GM18499 (cell line): ENCODE measurements at regions not wholly inside any gene's neighbourhood (a gene's known extent, or its start where the extent isn't known, plus 50 kb on each side); places are given as distances from the start of the nearest gene placed in this dataset.
"Not testable (repeated sequence)": the region's sequence is repeated elsewhere in the genome, so short reads cannot be mapped to it uniquely, and the experiment has no call there.

Source experiments
- ATAC-seq: cut with Tn5 transposase; IDR thresholded peaks from one replicate; pipeline ENCODE4 v1.9.1; 2021; ENCODE audit warnings: moderate number of reproducible peaks; ENCODE audit not compliant: insufficient read depth, unreplicated experiment

DNA sequence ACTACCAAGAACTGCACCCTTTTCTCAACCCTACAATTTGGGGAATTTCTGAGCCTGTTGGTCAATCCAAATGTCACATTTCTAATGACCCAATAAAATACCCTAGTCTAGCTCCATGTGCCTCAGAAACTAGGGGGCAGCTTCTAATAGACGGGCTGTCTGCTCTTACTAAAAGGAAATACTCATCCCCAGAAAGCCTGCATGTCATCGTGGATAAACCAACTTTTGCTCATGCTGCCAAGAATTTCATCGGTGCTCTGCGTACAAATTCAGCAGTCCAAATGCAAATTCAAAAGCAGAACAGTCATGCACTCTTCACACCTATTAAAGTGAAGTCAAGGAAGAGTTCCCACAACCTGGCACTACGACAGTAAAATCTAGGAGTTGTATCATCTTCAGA, 377.3 kb downstream of the LNPK start:
- no peak for ATAC-seq

DNA sequence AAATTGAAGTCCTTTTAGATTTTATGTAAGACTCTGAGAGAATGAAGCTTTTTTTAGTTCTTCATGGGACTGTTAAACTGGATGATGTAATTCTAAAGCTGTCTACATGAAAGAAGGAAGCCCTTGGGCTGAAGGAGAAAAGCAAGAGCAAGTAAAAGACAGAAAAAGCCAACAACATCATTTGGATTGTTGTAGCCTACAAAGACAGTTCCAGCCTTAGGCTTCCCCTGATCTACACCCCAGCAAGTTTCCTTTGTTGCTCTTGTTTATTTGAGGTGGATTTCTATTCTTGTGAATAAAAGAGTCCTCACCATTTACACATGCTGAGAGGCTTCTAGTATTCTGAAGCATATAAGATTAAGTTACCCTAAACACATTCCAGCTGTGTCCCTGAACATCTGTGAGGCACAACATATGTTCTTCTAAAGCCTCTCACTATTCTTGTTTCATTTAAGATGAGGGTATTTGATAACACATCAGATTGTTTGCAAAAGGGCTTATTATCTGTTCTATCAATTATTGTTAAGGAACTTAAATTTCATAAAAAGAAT, 377.8 kb downstream of the LNPK start:
- ATAC-seq, result no peak

DNA sequence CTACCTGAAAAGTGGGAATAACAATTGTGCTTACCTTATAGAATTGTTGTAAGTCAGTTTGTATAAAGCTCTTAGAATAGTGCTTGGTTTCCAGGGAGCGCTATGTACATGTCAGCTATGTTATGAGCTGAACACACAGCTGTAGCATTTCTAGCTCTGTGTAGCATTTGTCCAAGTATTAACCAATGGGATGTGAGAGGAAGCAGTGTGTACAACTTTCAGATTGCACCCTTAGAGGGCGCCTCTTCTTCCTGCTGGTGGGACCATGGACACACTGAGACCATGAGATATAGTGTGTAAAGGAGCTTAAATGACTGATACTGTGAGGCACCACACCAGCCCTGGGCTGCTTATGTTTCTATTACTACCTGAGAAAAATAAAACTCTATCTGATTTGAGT, 380.2 kb downstream of the LNPK start:
- ATAC-seq, result no peak

DNA sequence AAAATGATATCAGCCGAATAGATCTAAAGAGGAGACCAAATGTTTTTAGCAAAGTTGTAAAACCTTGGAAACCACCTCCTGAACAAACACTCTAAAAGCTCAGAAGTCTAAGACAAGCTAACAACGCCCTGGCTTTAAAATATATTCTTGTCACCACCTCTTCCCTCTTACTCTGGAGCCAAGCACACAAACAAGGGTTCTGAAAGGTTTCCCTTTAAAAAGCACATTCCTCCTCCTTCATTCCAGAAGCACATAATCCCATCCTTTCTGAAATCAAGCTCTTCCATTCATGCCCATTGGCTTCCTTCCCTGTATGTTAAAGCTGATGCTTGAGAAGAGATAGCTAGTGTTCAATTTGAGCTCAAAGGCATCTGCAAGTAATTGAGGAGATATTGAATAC, 382.0 kb downstream of the LNPK start:
- ATAC-seq, result no peak

DNA sequence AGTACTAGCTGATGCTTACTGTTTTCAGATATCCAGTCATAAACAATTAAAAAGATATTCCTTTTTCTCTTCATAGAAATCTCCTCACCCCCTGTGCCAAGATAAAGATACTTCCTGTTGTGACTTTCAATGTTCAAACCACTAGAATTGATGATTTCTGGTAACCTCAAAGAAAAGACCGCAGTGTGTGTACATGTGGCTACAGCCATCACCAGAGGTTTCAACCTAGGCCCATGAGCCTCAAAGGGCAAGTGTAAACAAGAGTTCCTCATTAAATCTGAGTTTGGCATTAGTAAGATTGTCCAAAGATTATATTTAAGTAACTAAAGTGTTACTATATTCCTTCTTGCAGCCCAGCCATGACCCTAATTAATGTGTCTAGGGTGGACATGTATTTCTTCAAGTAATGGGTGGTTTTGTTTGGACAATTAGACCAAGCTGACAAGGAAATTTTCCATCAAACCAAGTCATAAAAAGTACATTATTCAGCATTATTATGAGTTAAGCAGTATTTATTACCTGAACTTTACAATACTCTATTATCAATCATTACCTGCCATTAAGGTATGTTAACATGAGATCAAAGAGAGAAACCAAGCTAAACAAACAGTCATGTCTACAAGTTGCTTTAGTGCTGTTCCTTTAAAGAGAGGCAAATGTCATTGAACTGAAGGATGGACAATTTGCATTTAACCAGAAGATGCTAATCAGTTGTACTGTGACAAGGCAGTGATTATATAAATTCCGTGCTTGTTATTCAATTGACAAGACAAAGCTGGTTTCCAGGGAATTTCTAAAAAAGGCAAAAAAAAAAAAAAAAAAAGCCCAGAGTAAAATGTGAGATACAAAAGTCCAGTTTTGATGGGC, 382.7 kb downstream of the LNPK start:
- ATAC-seq, result no peak

DNA sequence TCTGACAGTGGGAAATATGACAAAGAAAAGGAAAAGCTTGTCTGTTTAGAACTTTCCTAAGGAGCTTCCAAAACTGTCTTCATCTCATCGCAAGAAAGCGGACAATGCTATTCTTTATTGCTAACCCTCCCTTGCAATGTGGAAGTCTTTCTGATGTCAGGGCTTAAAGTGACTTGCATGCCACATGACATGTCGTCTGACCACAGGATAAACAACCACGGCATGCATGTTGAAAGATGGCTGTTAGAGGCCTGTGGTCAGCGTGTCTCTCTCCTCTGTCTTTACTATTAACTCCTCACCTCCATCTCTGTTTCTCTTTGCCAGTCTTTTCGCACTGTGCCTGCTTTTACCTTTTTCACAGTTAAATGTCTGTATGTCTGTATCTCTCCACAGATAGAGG, 389.8 kb downstream of the LNPK start:
- no peak for ATAC-seq

DNA sequence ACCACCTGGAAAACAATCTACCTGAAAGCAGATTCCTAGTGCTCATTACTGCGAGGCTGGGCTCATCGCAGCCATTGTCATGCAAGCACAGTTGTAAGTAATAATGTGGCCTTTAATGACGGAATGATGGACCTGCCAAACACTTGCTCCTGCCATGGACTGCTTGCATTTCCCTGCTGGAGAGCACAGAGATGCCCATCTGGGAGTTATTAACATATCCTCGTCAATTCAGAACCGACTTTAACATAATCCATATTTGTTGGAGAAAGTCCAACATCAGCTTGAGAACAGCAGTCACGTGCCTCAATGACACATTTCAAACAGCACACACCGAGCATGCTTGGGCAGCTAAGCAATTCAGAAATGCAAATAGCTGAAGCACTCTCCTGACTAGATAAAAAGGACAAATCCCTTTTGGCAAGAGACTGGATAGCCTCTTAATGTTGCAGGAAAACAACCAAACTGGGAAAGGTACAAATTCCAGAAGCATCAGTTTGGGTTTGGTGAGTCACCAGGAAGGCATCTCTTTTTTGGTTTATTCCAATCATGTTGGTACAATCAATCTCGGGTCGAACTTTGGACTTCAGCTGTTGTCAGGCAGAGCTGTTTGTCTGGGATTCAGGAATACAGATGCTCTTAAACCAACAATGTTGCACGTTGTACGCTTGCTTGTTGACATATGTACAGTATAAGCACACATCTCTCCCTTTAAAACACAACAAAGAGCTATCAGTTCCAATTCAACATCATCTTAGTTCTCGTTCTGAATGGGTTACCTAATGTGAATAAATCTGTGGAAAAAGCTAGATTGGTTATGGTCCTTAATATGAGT, 395.8 kb downstream of the LNPK start:
- ATAC-seq, result no peak

DNA sequence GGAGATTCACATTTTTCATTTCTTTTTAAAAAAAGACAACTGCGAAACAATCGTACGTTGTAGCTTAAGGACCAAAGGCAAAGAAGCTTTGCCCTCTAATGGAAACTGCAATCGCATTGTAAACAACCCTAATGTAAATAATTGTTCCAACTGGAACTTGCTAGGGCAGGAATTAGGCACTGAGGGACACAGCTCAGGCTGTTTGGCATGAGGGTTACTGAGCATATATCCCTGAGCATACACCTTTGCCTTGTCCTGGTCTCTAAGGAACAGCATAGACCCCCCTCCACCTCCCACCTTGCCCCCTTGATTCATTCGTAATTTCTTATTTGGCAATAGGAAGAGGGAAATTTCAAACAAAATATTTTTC, 396.4 kb downstream of the LNPK start:
- ATAC-seq, result no peak

DNA sequence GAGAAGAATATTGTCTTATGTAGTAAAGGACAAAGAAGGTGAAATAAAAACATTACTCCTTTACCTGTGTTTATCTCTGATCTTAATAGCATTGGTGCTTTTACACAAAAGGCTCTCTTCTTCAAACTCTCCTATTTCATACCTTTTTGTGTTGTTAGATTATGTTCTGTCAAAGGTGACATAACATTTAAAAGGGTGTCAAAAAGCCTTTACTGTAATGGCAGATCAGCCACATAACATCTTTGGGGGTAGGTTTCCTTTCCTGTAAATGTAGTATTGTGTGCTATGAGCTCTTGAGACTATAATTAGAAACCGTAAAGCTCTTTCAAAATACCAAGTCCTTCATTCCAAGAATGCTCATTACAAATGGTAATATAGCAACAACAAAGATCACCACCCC, 400.1 kb downstream of the LNPK start:
- no peak for ATAC-seq

DNA sequence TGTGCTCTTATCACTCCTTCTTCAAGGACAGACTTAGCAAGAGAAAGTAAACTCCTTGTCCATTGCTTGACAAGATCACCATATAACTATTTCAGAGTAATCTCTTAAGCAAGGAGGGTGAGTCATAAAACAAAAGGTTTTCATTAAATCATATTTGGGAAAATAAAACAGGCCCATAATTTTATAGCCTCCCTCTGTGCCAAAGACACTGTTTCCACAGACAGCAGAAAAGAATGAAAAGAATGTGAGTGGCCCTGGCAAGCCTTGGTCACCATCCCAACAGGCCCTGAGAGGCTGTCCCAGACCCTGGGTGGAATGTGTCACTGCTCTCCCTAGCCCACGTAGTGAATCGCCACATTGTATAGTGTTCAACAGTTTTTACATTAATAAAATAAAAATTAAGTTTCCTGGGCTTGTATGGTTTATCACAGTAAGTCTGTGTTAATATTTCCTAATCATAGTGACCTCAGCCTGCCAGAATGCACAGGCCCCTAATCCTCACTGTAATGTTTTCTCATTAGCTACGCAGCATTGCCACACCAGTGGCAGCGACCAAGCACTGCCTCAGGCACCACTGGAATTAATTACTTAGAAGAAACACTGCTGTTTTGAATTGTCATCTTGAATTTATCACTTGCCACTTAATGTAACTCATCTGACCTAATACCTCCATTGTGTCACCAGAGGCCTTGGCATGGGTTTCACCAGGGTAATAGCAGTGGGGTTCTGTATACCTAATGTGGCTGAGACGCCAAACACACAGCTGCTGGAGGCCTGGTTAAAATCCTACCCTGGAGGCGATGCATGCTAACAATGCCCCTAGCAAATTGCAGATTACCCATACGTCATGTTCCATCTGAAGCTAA, 401.9 kb downstream of the LNPK start:
- ATAC-seq, result no peak

DNA sequence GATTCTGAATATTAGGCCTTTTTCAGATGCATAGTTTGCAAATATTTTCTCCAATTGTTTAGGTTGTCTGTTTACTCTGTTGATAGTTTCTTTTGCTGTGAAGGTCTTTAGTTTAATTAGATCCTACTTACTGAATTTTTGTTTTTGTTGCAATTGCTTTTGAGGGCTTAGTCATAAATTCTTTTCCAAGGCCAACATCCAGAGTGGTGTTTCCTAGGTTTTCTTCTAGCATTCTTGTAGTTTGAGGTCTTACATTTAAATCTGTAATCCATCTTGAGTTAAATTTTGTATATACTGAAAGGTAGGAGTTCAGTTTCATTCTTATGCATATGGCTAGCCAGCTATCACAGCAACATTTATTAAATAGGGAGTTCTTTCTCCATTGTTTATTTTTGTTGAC, 404.8 kb downstream of the LNPK start:
- no peak for ATAC-seq

DNA sequence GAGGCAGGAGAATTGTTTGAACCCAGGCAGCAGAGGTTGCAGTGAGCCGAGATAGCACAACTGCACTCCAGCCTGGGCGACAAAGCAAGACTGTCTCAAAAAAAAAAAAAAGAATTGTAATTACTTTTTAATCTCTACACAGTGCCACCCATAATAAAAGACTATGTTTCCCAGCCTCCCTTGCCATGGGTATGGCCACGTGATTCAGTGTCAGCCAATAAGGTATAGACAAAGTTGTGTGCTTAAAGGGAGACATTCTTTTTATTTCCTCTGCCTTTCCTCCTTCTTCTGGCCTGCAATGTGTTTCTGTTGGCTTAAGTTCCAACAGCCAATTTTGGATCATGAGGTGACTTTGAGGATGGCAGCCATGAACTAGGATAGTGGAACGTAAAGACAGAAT, 406.9 kb downstream of the LNPK start:
- no peak for ATAC-seq

DNA sequence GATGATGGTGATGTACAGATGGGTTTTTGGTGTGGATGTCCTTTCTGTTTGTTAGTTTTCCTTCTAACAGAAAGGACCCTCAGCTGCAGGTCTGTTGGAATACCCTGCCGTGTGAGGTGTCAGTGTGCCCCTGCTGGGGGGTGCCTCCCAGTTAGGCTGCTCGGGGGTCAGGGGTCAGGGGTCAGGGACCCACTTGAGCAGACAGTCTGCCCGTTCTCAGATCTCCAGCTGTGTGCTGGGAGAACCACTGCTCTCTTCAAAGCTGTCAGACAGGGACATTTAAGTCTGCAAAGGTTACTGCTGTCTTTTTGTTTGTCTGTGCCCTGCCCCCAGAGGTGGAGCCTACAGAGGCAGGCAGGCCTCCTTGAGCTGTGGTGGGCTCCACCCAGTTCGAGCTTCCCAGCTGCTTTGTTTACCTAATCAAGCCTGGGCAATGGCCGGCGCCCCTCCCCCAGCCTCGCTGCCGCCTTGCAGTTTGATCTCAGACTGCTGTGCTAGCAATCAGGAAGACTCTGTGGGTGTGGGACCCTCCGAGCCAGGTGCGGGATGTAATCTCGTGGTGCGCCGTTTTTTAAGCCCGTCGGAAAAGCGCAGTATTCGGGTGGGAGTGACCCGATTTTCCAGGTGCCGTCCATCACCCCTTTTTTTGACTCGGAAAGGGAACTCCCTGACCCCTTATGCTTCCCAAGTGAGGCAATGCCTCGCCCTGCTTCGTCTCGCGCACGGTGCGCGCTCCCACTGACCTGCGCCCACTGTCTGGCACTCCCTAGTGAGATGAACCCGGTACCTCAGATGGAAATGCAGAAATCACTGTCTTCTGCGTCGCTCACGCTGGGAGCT, 408.2 kb downstream of the LNPK start:
- ATAC-seq, result not testable (repeated sequence)

DNA sequence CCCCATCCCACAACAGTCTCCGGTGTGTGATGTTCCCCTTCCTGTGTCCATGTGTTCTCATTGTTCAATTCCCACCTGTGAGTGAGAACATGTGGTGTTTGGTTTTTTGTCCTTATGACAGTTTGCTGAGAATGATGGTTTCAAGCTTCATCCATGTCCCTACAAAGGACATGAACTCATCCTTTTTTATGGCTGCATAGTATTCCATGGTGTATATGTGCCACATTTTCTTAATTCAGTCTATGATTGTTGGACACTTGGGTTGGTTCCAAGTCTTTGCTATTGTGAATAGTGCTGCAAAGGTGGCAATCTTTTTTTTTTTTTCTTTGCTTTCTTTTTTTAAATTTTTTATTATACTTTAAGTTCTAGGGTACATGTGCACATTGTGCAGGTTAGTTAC, 406.7 kb upstream of the ATP5MC3 start:
- ATAC-seq, result not testable (repeated sequence)

DNA sequence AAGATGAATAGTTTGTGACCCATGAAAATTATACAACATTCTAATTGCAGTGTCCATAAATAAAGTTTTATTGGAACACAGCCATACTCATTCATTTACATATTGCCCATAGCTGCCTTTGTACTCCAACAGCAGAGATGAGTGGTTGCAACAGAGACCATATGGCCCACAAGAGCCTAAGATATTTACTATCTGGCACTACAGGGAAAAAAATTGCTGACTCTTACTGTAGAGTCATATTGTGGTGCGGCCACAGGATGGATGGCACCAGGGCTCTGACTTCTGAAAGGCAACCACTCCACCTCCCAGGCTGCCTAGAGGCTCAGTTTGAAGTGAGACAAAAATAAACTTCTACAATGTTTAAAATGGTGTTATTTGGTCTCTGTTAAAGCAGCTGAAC, 404.0 kb upstream of the ATP5MC3 start:
- no peak for ATAC-seq

DNA sequence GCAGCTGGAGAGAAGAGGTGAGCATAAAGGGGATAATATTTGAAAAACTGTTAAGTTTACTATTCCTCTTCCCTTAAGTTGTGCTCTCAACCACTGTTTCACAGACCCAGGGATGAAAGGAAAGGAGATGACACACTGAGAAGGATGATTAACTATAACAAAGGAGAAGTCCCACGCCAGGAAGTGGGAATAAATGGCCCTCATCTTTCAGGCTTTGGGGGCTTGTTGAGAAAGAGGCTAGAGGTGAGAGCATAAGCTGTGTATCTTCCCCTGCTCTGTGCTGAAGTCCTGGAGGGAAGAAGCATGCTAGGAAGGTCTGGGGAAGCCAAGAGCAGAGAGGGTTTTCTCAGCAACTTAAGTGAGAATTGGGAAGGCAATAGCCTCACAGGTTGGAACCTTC, 399.1 kb upstream of the ATP5MC3 start:
- ATAC-seq, result no peak

DNA sequence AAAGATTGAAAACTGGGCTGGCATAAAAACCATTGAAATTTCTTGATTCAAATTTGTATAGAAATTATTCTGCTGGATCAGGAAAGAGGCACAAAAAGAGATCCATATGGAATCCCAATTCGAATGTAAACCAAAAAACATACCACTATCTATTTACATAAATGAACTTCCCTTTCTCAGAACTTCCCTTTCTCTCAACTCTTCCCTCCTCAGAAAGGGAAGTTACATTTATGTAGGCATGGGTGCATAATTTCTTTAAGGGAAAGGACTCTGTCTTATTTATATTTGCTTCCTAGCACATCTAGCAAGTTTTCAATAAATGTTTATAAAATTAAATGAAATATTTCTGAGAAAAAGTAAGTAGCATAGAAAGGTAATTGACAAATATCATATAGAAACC, 398.1 kb upstream of the ATP5MC3 start:
- ATAC-seq, result no peak

DNA sequence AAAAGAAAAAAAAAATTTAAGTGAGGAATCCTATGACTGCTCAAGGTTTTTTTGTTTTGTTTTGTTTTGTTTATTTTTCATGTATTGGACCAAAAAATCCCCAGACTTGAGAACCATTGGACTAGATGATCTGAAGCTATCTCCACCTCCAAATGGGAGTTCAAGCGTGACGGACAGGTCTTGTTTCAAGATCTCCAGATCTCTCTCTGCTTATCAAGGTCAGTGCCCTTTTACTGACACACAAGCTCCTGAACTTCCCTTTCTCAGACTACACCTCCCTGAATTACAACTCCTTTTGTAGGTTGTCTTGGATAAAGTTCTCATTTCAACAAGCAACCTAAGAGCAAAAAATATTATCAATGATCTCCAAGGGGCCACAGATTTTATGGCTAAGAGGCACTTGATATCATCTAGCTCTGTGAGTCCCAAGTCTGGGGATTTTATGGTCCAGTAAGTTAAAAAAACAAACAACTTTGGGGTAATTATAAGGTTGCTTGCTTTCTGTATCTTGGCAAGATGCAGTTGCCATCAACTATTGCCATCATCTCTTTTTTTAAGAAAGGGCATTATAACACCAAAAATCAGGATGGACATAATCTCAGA, 396.0 kb upstream of the ATP5MC3 start:
- no peak for ATAC-seq

DNA sequence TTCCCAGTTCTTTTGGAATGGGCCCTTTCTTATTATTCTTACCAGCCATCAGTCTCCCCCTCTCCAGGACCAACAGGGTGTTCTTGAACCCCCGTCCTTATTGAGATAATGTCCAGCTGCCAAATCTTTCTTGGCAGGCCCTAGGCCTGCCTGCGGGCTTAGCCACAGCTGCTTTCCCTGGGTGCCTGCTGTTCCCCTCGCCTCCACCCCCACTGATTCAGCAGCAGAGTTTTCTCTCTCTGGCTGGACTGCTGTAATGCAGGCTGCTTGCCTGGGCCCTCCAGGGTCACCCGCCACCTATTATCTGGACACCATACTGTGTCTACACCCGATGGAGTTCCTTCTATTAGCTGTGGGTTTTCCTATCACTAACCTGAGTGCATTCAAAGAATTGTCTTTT, 395.4 kb upstream of the ATP5MC3 start:
- ATAC-seq, result no peak
